ENCODE measurements at regions not wholly inside any gene's neighbourhood (a gene's known extent, or its start where the extent isn't known, plus 50 kb on each side); places are given as distances from the start of the nearest gene placed in this dataset.
"Not testable (repeated sequence)": the region's sequence is repeated elsewhere in the genome, so short reads cannot be mapped to it uniquely, and the experiment has no call there.

DNA sequence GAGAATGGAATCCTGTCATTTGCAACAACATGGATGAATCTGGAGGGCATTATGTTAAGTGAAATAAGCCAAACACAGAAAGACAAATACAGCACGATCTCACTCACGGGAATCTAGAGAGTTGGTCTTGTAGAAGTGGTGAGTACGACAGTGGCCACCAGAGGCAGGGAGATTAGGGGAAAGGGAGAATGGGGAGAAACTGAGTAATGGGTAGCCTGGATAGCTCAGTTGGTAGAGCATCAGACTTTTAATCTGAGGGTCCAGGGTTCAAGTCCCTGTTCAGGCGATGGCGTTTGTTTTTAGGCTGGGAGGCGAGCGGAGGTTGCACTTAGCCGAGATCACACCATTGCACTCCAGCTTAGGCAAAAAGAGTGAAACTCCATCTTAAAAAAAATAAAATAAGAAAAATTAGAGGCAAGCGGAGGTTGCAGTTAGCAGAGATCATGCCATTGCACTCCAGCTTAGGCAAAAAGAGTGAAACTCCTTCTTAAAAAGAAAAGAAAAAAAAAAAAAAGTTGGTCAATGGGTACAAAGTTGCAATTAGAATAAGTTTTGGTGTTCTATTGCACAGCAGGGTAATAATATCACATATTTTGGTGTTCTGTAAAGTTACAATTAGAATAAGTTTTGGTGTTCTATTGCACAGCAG lies 95.7 kb upstream of the UBASH3B start:
- Histone ChIP-seq H3K4me1 (no peaks in the 10 kb centered on the region), H3K36me3 (replicated peaks in 1 of 2; ENCODE audit: insufficient read depth in 1 of 2, low read depth in 2 of 2) (no peaks in the 10 kb centered on the region), H3K27me3 (no peaks in the 10 kb centered on the region), H3K4me3 (no peak overlapping the region), H3K27ac (no peak overlapping the region), H3K9me3 (no peaks in the 10 kb centered on the region)
- intact Hi-C loops (cut with DNase I), result no loop called here
- WGBS, 2 donors, result 51 to 52% methylated on average over 9 of the region's 9 CpGs
- ATAC-seq (no peak), DNase-seq (no peak)
- TF ChIP-seq POLR2A (IDR thresholded peaks at IDR 0.05), result no peak
- TF ChIP-seq, protein P1, sequence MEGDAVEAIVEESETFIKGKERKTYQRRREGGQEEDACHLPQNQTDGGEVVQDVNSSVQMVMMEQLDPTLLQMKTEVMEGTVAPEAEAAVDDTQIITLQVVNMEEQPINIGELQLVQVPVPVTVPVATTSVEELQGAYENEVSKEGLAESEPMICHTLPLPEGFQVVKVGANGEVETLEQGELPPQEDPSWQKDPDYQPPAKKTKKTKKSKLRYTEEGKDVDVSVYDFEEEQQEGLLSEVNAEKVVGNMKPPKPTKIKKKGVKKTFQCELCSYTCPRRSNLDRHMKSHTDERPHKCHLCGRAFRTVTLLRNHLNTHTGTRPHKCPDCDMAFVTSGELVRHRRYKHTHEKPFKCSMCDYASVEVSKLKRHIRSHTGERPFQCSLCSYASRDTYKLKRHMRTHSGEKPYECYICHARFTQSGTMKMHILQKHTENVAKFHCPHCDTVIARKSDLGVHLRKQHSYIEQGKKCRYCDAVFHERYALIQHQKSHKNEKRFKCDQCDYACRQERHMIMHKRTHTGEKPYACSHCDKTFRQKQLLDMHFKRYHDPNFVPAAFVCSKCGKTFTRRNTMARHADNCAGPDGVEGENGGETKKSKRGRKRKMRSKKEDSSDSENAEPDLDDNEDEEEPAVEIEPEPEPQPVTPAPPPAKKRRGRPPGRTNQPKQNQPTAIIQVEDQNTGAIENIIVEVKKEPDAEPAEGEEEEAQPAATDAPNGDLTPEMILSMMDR (IDR thresholded peaks at IDR 0.05), result no peak

DNA sequence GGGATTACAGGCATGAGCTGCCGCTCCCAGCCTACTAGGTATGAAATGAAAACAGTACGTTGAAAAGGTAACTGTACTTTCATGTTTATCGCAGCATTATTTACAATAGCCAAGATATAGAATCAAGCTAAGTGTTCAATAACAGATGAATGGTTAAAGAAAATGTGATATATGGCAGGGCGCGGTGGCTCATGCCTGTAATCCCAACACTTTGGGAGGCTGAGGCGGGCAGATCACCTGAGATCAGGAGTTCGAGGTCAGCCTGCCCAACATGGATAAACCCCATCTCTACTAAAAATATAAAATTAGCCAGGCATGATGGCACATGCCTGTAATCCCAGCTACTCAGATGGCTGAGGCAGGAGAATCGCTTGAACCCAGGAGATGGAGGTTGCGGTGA lies 96.3 kb upstream of the UBASH3B start:
- ATAC-seq; H3K36me3 ChIP-seq (replicated peaks in 1 of 2; ENCODE audit: insufficient read depth in 1 of 2, low read depth in 2 of 2); H3K4me1 ChIP-seq; H3K27ac ChIP-seq; DNase-seq; H3K4me3 ChIP-seq; intact Hi-C loops (cut with DNase I); H3K9me3 ChIP-seq; H3K27me3 ChIP-seq: not testable (repeated sequence)
- WGBS, 2 donors, result 83 to 92% methylated on average over 9 of the region's 9 CpGs

DNA sequence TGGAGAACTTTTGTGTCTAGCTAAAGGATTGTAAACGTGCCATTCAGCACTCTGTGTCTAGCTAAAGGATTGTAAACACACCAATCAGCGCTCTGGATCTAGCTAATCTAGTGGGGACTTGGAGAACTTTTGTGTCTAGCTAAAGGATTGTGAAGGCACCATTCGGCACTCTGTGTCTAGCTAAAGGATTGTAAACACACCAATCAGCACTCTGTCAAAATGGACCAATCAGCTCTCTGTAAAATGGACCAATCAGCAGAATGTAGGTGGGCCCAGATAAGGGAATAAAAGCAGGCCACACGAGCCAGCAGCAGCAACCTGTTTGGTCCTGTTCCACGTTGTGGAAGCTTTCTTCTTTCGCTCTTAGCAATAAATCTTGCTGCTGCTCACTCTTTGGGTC lies 98.4 kb upstream of the UBASH3B start:
- H3K36me3 ChIP-seq (replicated peaks in 1 of 2; ENCODE audit: insufficient read depth in 1 of 2, low read depth in 2 of 2); H3K4me1 ChIP-seq; ATAC-seq; H3K9me3 ChIP-seq; H3K27ac ChIP-seq; H3K27me3 ChIP-seq; DNase-seq; intact Hi-C loops (cut with DNase I); H3K4me3 ChIP-seq: not testable (repeated sequence)
- 52 to 59% methylated on average over 6 of the region's 6 CpGs for WGBS, 2 donors

DNA sequence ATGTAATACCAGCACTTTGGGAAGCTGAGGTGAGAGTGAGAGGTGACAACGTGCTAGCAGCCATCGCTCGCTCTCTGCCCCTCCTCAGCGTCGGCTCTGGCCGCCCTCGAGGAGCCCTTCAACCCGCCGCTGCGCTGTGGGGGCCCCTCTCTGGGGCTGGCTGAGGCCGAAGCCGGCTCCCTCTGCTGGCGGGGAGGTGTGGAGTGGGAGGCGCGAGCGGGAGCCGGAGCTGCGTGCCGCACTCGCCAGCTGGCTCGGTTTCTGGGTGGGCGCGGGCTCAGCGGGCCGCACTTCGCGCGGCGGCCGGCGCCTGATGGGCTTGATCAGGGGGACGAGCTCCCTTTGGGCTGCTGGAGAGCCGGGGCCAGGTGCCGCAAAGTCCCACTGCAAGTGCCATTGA lies 98.9 kb upstream of the UBASH3B start:
- ATAC-seq, result no peak
- DNase-seq, result peak in 2 of 4 donors; percentile 16 to 48
- Histone ChIP-seq H3K36me3 (replicated peaks in 1 of 2; ENCODE audit: insufficient read depth in 1 of 2, low read depth in 2 of 2) (no peaks in the 10 kb centered on the region), H3K4me3 (no peak overlapping the region), H3K27me3 (no peaks in the 10 kb centered on the region), H3K4me1 (no peaks in the 10 kb centered on the region), H3K27ac (no peak overlapping the region), H3K9me3 (no peaks in the 10 kb centered on the region)
- TF ChIP-seq, protein P1 (IDR thresholded peaks at IDR 0.05), result peak in 3 of 7 experiments; percentile 13 to 26 (median 15)
- no peak for TF ChIP-seq POLR2A (IDR thresholded peaks at IDR 0.05)
- WGBS, 2 donors, result 27 to 61% methylated on average over 10 to 34 of the region's 34 CpGs
- intact Hi-C loops (cut with DNase I), result no loop called here

DNA sequence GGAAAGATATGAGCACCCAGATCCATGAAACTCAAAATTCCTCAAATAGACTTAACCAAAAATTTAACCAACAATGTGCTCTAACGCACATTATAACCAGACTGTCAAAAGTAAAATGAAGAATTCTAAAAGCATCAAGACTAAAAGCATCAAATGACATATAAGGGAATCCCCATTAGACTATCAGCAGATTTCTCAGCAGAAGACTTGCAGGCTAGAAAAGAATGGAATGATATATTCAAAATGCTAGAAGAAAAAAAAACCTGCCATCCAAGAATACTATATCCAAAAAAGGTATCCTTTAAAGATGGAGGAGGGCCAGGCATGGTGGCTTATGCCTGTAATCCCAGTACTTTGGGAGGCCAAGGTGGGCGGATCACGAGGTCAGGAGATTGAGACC lies 117.5 kb upstream of the UBASH3B start:
- H3K36me3 ChIP-seq (replicated peaks in 1 of 2; ENCODE audit: insufficient read depth in 1 of 2, low read depth in 2 of 2), result no peaks in the 10 kb centered on the region
- TF ChIP-seq, protein P1 (IDR thresholded peaks at IDR 0.05), result no peak
- intact Hi-C loops (cut with DNase I), result no loop called here
- H3K27ac ChIP-seq, result no peak overlapping the region
- H3K27me3 ChIP-seq, result no peaks in the 10 kb centered on the region
- no peak overlapping the region for H3K4me3 ChIP-seq
- DNase-seq (no peak), ATAC-seq (no peak)
- peaks cover 0 to 12% (median 0%) of the 10 kb centered on the region in 3 donors for H3K9me3 ChIP-seq
- H3K4me1 ChIP-seq, result no peaks in the 10 kb centered on the region
- 90 to 97% methylated on average over 3 of the region's 3 CpGs for WGBS, 2 donors

DNA sequence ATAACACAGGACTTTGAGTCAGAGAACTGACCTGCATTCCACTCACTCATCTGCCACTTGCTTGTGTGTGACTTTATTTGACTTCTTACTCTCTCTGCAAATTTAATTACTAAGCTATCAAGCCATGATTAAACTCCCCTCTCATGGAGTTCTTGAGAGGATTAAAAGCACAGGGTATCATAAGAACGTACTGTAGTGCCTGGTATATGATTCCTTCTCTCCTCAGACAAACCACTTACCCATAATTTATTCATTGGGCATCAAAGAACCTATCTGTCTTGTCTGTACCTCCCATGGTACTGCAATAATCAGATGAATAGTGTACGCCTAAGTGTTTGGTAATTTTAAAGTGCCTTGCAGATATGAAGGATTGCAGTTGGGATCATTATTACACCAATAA lies 130.6 kb upstream of the UBASH3B start:
- Histone ChIP-seq H3K4me3 (no peak overlapping the region), H3K9me3 (no peaks in the 10 kb centered on the region), H3K36me3 (replicated peaks in 1 of 2; ENCODE audit: insufficient read depth in 1 of 2, low read depth in 2 of 2) (no peaks in the 10 kb centered on the region), H3K27ac (no peak overlapping the region), H3K4me1 (no peaks in the 10 kb centered on the region), H3K27me3 (no peaks in the 10 kb centered on the region)
- 57 to 73% methylated on average over 2 of the region's 2 CpGs for WGBS, 2 donors
- TF ChIP-seq, protein P1 (IDR thresholded peaks at IDR 0.05), result no peak
- TF ChIP-seq POLR2A (IDR thresholded peaks at IDR 0.05), result no peak
- intact Hi-C loops (cut with DNase I), result no loop called here
- DNase-seq, result no peak
- no peak for ATAC-seq

All from body of pancreas (tissue), 4 donors.